Parathyroid adenoma (tissue), 2 donors: ENCODE measurements at regions not wholly inside any gene's neighbourhood (a gene's known extent, or its start where the extent isn't known, plus 50 kb on each side); places are given as distances from the start of the nearest gene placed in this dataset.

Experiments used
- H2AFZ ChIP-seq: fragments of 300-600 bp; sonication (generic); one replicate; pipeline ENCODE4 v1.7.0; 2017; ENCODE audit warnings: antibody characterized with exemption, mild to moderate bottlenecking
- H3K27ac ChIP-seq: fragments of 300-600 bp; sonication (generic); one replicate; pipeline ENCODE4 v1.7.0; 2017
- H3K27me3 ChIP-seq: fragments of 300-600 bp; sonication (generic); one replicate; pipeline ENCODE4 v1.7.0; 2017; ENCODE audit warnings: low read length; ENCODE audit not compliant: control insufficient read depth, insufficient read depth
- H3K36me3 ChIP-seq: fragments of 300-600 bp; sonication (generic); one replicate; pipeline ENCODE4 v1.7.0; 2017; ENCODE audit warnings: low read length; ENCODE audit not compliant: control insufficient read depth, insufficient read depth
- H3K4me1 ChIP-seq: fragments of 300-600 bp; sonication (generic); one replicate; pipeline ENCODE4 v1.7.0; 2017; ENCODE audit warnings: control low read depth
- H3K4me2 ChIP-seq: fragments of 300-600 bp; sonication (generic); one replicate; pipeline ENCODE4 v1.7.0; 2017; ENCODE audit warnings: low read length
- H3K4me3 ChIP-seq: fragments of 300-600 bp; sonication (generic); one replicate; pipeline ENCODE4 v1.7.0; 2017; ENCODE audit warnings: low read depth, low read length
- H3K79me2 ChIP-seq: fragments of 300-600 bp; sonication (generic); one replicate; pipeline ENCODE4 v1.7.0; 2017; ENCODE audit warnings: control low read depth
- H3K9ac ChIP-seq: fragments of 300-600 bp; sonication (generic); one replicate; pipeline ENCODE4 v1.7.0; 2017; ENCODE audit warnings: mild to moderate bottlenecking
- H3K9me3 ChIP-seq: fragments of 300-600 bp; sonication (generic); one replicate; pipeline ENCODE4 v1.7.0; 2017; ENCODE audit warnings: low read length; ENCODE audit not compliant: control insufficient read depth
- CTCF ChIP-seq: fragments of 300-600 bp; sonication (generic); IDR thresholded peaks from one replicate; pipeline ENCODE4 v1.7.0; 2017; ENCODE audit warnings: antibody characterized with exemption, mild to moderate bottlenecking
- donor health status: primary hyperparathyroidism.

- H3K79me2 ChIP-seq = no peaks in the 10 kb centered on the region
- no peak for TF ChIP-seq CTCF
- H3K4me2 ChIP-seq = no peak overlapping the region
- H3K27ac ChIP-seq = no peak overlapping the region
- H3K36me3 ChIP-seq = no peaks in the 10 kb centered on the region
- H2AFZ ChIP-seq = no peak overlapping the region
- no peaks in the 10 kb centered on the region for H3K27me3 ChIP-seq
- no peaks in the 10 kb centered on the region for H3K9me3 ChIP-seq
- H3K9ac ChIP-seq = no peak overlapping the region
- no peak overlapping the region for H3K4me3 ChIP-seq
- no peaks in the 10 kb centered on the region for H3K4me1 ChIP-seq
Measured at GRCh38 chr20:57070296-57070695, 196.1 kb downstream of the BMP7 start.

- Histone ChIP-seq H3K9me3 (no peaks in the 10 kb centered on the region), H3K4me3 (no peak overlapping the region), H2AFZ (no peak overlapping the region), H3K36me3 (no peaks in the 10 kb centered on the region), H3K9ac (no peak overlapping the region), H3K27ac (no peak overlapping the region), H3K4me1 (no peaks in the 10 kb centered on the region), H3K79me2 (no peaks in the 10 kb centered on the region), H3K4me2 (no peak overlapping the region), H3K27me3 (no peaks in the 10 kb centered on the region)
- no peak for TF ChIP-seq CTCF
Measured at GRCh38 chr20:57071283-57071731, 195.1 kb downstream of the BMP7 start.

GRCh38 chr20:57071954-57072583 is 194.4 kb downstream of the BMP7 start:
- Histone ChIP-seq H3K79me2 (no peaks in the 10 kb centered on the region), H3K4me3 (no peak overlapping the region), H3K4me2 (no peak overlapping the region), H3K27me3 (no peaks in the 10 kb centered on the region), H3K9ac (no peak overlapping the region), H3K36me3 (no peaks in the 10 kb centered on the region), H2AFZ (no peak overlapping the region), H3K4me1 (no peaks in the 10 kb centered on the region), H3K27ac (no peak overlapping the region), H3K9me3 (no peaks in the 10 kb centered on the region)
- no peak for TF ChIP-seq CTCF

GRCh38 chr20:57073402-57073801 is 193.0 kb downstream of the BMP7 start:
- Histone ChIP-seq H3K4me1 (no peaks in the 10 kb centered on the region), H3K9ac (no peak overlapping the region), H3K9me3 (no peaks in the 10 kb centered on the region), H3K79me2 (no peaks in the 10 kb centered on the region), H3K27ac (no peak overlapping the region), H3K4me3 (no peak overlapping the region), H3K4me2 (no peak overlapping the region), H3K36me3 (no peaks in the 10 kb centered on the region), H2AFZ (no peak overlapping the region), H3K27me3 (no peaks in the 10 kb centered on the region)
- TF ChIP-seq CTCF = no peak

GRCh38 chr20:57074386-57074785 is 192.1 kb downstream of the BMP7 start:
- H2AFZ ChIP-seq = no peak overlapping the region
- no peak overlapping the region for H3K4me3 ChIP-seq

More at GRCh38 chr20:57074386-57074785, 192.1 kb downstream of the BMP7 start:
- H3K9me3 ChIP-seq = no peaks in the 10 kb centered on the region
- no peaks in the 10 kb centered on the region for H3K4me1 ChIP-seq
- no peak for TF ChIP-seq CTCF
- no peaks in the 10 kb centered on the region for H3K79me2 ChIP-seq
- no peaks in the 10 kb centered on the region for H3K27me3 ChIP-seq
- no peak overlapping the region for H3K27ac ChIP-seq
- no peak overlapping the region for H3K9ac ChIP-seq
- no peaks in the 10 kb centered on the region for H3K36me3 ChIP-seq
- no peak overlapping the region for H3K4me2 ChIP-seq
